Brain microvascular endothelial cell (primary cell): ENCODE measurements at regions not wholly inside any gene's neighbourhood (a gene's known extent, or its start where the extent isn't known, plus 50 kb on each side); places are given as distances from the start of the nearest gene placed in this dataset.

Source experiments
- DNase-seq: peaks from one replicate; pipeline ENCODE4 v3.0.0-alpha.2; 2020
- H3K27ac ChIP-seq: fragments of 250-450 bp; sonication (Bioruptor Pico); 2 replicates; pipeline ENCODE4 v1.5.1; 2020; ENCODE audit warnings: mild to moderate bottlenecking, moderate library complexity
- H3K27me3 ChIP-seq: fragments of 250-450 bp; sonication (Bioruptor Pico); replicated peaks from 2 replicates; pipeline ENCODE4 v1.5.1; 2020; ENCODE audit warnings: mild to moderate bottlenecking
- H3K36me3 ChIP-seq: fragments of 250-450 bp; sonication (Bioruptor Pico); replicated peaks from 2 replicates; pipeline ENCODE4 v1.5.1; 2020; ENCODE audit warnings: mild to moderate bottlenecking
- H3K4me3 ChIP-seq: 2 replicates; pipeline ENCODE4 v1.5.1; 2011; ENCODE audit warnings: low read depth, mild to moderate bottlenecking, control low read depth, low read length, moderate library complexity
- CTCF ChIP-seq: IDR thresholded peaks from 2 replicates; pipeline ENCODE4 v1.5.1; 2011; ENCODE audit warnings: low read depth, mild to moderate bottlenecking, moderate library complexity, low read length, control low read depth, inconsistent platforms; ENCODE audit errors: missing control alignments
- in situ Hi-C: cut with HindIII; loops from 2 replicates; pipeline ENCODE4 v1.10.0; 2017; ENCODE audit warnings: low sequenced_read_pairs, low pct_ligation_motif_present

DNA sequence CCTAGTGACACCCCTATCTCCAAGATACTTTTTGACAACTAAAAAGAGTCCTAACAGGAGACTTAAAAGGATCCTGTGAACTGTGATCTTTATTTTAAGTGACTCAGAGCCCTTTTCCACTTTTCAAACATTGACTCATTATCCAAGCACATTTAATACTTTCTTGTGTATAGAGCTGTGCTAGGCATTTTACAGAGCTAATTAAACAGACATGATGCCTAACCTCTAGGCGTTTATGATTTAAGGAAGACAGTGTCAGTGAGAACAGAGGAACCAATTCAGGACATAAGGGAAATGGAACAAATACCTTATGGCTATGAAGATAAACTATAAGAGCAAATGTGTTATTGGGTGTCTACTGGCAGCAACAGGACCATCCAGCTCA is 282.6 kb downstream of the TPBG start:
- TF ChIP-seq CTCF, result no peak
- no peak overlapping the region for H3K4me3 ChIP-seq
- no peaks in the 10 kb centered on the region for H3K27me3 ChIP-seq
- in situ Hi-C loops, result no loop called here
- H3K27ac ChIP-seq, result no peak overlapping the region
- no peak for DNase-seq
- H3K36me3 ChIP-seq, result no peaks in the 10 kb centered on the region

- in situ Hi-C loops, result no loop called here
Measured at GRCh38 chr6:82651845-82652335, 288.3 kb downstream of the TPBG start.

DNA sequence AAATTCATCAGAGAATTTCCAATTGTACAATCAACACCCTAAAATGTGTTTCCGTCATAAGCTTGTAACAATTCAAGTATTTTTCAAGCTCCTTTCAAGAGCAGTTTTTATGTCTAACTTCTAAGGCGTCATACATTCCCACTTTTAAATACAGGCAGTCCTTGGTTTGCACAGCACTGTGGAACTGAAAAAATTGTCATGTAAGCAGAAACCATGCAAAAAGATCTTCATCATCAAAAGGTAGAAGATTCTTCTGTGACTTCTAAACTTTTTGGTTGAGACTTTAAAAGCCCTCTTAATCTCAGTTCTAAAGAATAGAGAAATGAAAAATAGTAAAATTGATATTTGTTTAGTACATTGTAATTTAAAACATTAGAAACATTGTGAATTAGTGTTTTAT is 315.6 kb downstream of the TPBG start:
- no peak overlapping the region for H3K4me3 ChIP-seq
- no peak for DNase-seq
- no peak for TF ChIP-seq CTCF
- no peak overlapping the region for H3K27ac ChIP-seq
- in situ Hi-C loops, result no loop called here
- no peaks in the 10 kb centered on the region for H3K36me3 ChIP-seq
- H3K27me3 ChIP-seq, result no peaks in the 10 kb centered on the region

More at GRCh38 chr6:82651845-82652335, 288.3 kb downstream of the TPBG start:
- Histone ChIP-seq H3K4me3 (no peak overlapping the region), H3K27ac (no peak overlapping the region), H3K36me3 (no peaks in the 10 kb centered on the region), H3K27me3 (no peaks in the 10 kb centered on the region)
- no peak for TF ChIP-seq CTCF
- DNase-seq, result no peak

GRCh38 chr6:82680192-82680591 is 316.6 kb downstream of the TPBG start:
- in situ Hi-C loops, result no loop called here
- Histone ChIP-seq H3K4me3 (no peak overlapping the region), H3K36me3 (no peaks in the 10 kb centered on the region), H3K27ac (no peak overlapping the region), H3K27me3 (no peaks in the 10 kb centered on the region)
- no peak for TF ChIP-seq CTCF
- no peak for DNase-seq

DNA sequence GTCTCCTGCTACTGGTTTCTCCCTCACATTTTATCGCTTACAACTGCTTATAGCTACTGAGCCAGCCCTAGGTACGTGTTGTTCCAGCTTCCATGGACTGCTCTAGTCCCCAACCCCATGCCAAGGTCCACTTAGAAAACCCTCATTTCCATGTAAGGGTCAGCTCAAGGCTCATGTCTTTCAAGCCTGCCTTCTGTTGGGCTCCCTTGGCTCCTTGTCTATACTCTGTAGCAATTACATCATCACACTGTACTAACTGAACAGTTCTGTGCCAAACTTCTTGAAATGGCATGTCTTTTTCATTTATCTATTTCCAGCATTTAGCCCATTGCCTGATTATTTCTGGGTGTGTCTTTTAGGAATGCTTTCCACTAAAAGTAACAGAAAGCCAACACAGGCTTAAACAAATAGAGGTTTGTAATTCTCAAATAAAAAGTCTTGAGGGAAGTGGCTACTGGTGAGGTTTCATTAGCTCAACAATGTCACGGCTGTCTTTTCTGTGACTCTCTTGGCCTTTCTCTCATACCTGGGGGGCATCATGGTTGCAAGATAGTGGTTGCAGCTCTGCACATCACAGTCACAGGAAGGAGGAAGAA is 317.6 kb downstream of the TPBG start:
- no peaks in the 10 kb centered on the region for H3K36me3 ChIP-seq
- H3K4me3 ChIP-seq, result no peak overlapping the region
- no peaks in the 10 kb centered on the region for H3K27me3 ChIP-seq
- H3K27ac ChIP-seq, result no peak overlapping the region
- in situ Hi-C loops, result no loop called here
- TF ChIP-seq CTCF, result no peak
- no peak for DNase-seq

- no peak for DNase-seq
- in situ Hi-C loops, result no loop called here
- no peak overlapping the region for H3K27ac ChIP-seq
- H3K36me3 ChIP-seq, result no peaks in the 10 kb centered on the region
- no peak for TF ChIP-seq CTCF
- no peak overlapping the region for H3K4me3 ChIP-seq
- H3K27me3 ChIP-seq, result no peaks in the 10 kb centered on the region
Measured at GRCh38 chr6:82686719-82687118, 323.1 kb downstream of the TPBG start.
